ENCODE measurements at regions not wholly inside any gene's neighbourhood (a gene's known extent, or its start where the extent isn't known, plus 50 kb on each side); places are given as distances from the start of the nearest gene placed in this dataset.

GRCh38 chr10:14450041-14450491 lies 119.3 kb upstream of the FRMD4A start:
- no peak overlapping the region for H3K4me2 ChIP-seq (ENCODE audit: low read length)
- no peaks in the 10 kb centered on the region for H3K9me2 ChIP-seq (replicated peaks; ENCODE audit: control insufficient read depth, low read length)
- no peaks in the 10 kb centered on the region for H3F3A ChIP-seq (ENCODE audit: control insufficient read depth, insufficient read depth)
- no peaks in the 10 kb centered on the region for H3K36me3 ChIP-seq (ENCODE audit: control insufficient read depth, low read length)
- no peaks in the 10 kb centered on the region for H3K4me1 ChIP-seq (ENCODE audit: control insufficient read depth, low read length)
- H4K20me1 ChIP-seq (ENCODE audit: control insufficient read depth, insufficient read depth, low read depth, low read length): no peaks in the 10 kb centered on the region
- no peaks in the 10 kb centered on the region for H3K79me2 ChIP-seq (ENCODE audit: control insufficient read depth, low read length)
- no peak overlapping the region for H3K27ac ChIP-seq (ENCODE audit: low read depth, low read length)
- H3K9me3 ChIP-seq (ENCODE audit: control insufficient read depth, insufficient read depth, low read length): peaks cover 6% of the 10 kb centered on the region; the same call in 1 of the 2 replicates
- no peak overlapping the region for H3K4me3 ChIP-seq (ENCODE audit: low read length)
- no peaks in the 10 kb centered on the region for H3K27me3 ChIP-seq (ENCODE audit: control insufficient read depth, low read length)
- TF ChIP-seq EZH2phosphoT487 (IDR thresholded peaks at IDR 0.05; ENCODE audit: borderline replicate concordance, low read length): no peak
- TF ChIP-seq CTCF (IDR thresholded peaks at IDR 0.05; ENCODE audit: low read depth, low read length, poor library complexity, severe bottlenecking): no peak

GRCh38 chr10:14449293-14449815 lies 118.6 kb upstream of the FRMD4A start:
- no peak overlapping the region for H3K27ac ChIP-seq (ENCODE audit: low read depth, low read length)
- H3K9me3 ChIP-seq (ENCODE audit: control insufficient read depth, insufficient read depth, low read length): peaks cover 6% of the 10 kb centered on the region; the same call in 1 of the 2 replicates
- H3K4me2 ChIP-seq (ENCODE audit: low read length): no peak overlapping the region
- no peaks in the 10 kb centered on the region for H3K27me3 ChIP-seq (ENCODE audit: control insufficient read depth, low read length)
- no peaks in the 10 kb centered on the region for H3F3A ChIP-seq (ENCODE audit: control insufficient read depth, insufficient read depth)
- H3K9me2 ChIP-seq (replicated peaks; ENCODE audit: control insufficient read depth, low read length): no peaks in the 10 kb centered on the region
- H3K4me1 ChIP-seq (ENCODE audit: control insufficient read depth, low read length): no peaks in the 10 kb centered on the region
- H4K20me1 ChIP-seq (ENCODE audit: control insufficient read depth, insufficient read depth, low read depth, low read length): no peaks in the 10 kb centered on the region
- H3K36me3 ChIP-seq (ENCODE audit: control insufficient read depth, low read length): no peaks in the 10 kb centered on the region
- H3K4me3 ChIP-seq (ENCODE audit: low read length): no peak overlapping the region
- H3K79me2 ChIP-seq (ENCODE audit: control insufficient read depth, low read length): no peaks in the 10 kb centered on the region
- TF ChIP-seq CTCF (IDR thresholded peaks at IDR 0.05; ENCODE audit: low read depth, low read length, poor library complexity, severe bottlenecking) (no peak), EZH2phosphoT487 (IDR thresholded peaks at IDR 0.05; ENCODE audit: borderline replicate concordance, low read length) (no peak)

GRCh38 chr10:14448197-14448990 lies 117.7 kb upstream of the FRMD4A start:
- no peaks in the 10 kb centered on the region for H4K20me1 ChIP-seq (ENCODE audit: control insufficient read depth, insufficient read depth, low read depth, low read length)
- H3K9me3 ChIP-seq (ENCODE audit: control insufficient read depth, insufficient read depth, low read length): peaks cover 6% of the 10 kb centered on the region; the same call in 1 of the 2 replicates
- no peaks in the 10 kb centered on the region for H3K36me3 ChIP-seq (ENCODE audit: control insufficient read depth, low read length)
- H3K4me3 ChIP-seq (ENCODE audit: low read length): no peak overlapping the region
- no peaks in the 10 kb centered on the region for H3F3A ChIP-seq (ENCODE audit: control insufficient read depth, insufficient read depth)
- no peaks in the 10 kb centered on the region for H3K4me1 ChIP-seq (ENCODE audit: control insufficient read depth, low read length)
- no peak overlapping the region for H3K4me2 ChIP-seq (ENCODE audit: low read length)
- H3K9me2 ChIP-seq (replicated peaks; ENCODE audit: control insufficient read depth, low read length): no peaks in the 10 kb centered on the region
- H3K79me2 ChIP-seq (ENCODE audit: control insufficient read depth, low read length): no peaks in the 10 kb centered on the region
- no peaks in the 10 kb centered on the region for H3K27me3 ChIP-seq (ENCODE audit: control insufficient read depth, low read length)
- no peak for TF ChIP-seq EZH2phosphoT487 (IDR thresholded peaks at IDR 0.05; ENCODE audit: borderline replicate concordance, low read length)
- TF ChIP-seq CTCF (IDR thresholded peaks at IDR 0.05; ENCODE audit: low read depth, low read length, poor library complexity, severe bottlenecking): no peak
- no peak overlapping the region for H3K27ac ChIP-seq (ENCODE audit: low read depth, low read length)
